WTC11 (cell line): ENCODE measurements at regions not wholly inside any gene's neighbourhood (a gene's known extent, or its start where the extent isn't known, plus 50 kb on each side); places are given as distances from the start of the nearest gene placed in this dataset.

ENCODE experiments used
- JUN ChIP-seq: sonication (generic); formaldehyde crosslinking; IDR thresholded peaks from 2 replicates; pipeline ENCODE4 v1.8.0; 2023; ENCODE audit warnings: mild to moderate bottlenecking, missing genetic modification reagents
- MAX ChIP-seq: sonication (generic); formaldehyde crosslinking; IDR thresholded peaks from 2 replicates; pipeline ENCODE4 v1.8.0; 2022; ENCODE audit warnings: mild to moderate bottlenecking, missing genetic modification reagents

GRCh38 chr11:23023319-23023718 lies 163.0 kb upstream of the CCDC179 start:
- TF ChIP-seq MAX (CRISPR knock-in tag) (no peak), JUN (CRISPR knock-in tag) (no peak)
